GM12891 (cell line): ENCODE measurements at regions not wholly inside any gene's neighbourhood (a gene's known extent, or its start where the extent isn't known, plus 50 kb on each side); places are given as distances from the start of the nearest gene placed in this dataset.

Source experiments
- POLR2A ChIP-seq: IDR thresholded peaks from 2 replicates; pipeline ENCODE4 v1.6.1; 2011; ENCODE audit warnings: low read depth, low read length, control low read depth
- POLR2AphosphoS5 ChIP-seq: IDR thresholded peaks from 2 replicates; pipeline ENCODE4 v1.6.1; 2011; ENCODE audit warnings: low read depth, low read length, control low read depth
- POU2F2 ChIP-seq: IDR thresholded peaks from 2 replicates; pipeline ENCODE4 v1.6.1; 2011; ENCODE audit warnings: low read depth, mild to moderate bottlenecking, control low read depth, low read length, moderate library complexity
- SPI1 ChIP-seq: IDR thresholded peaks from 2 replicates; pipeline ENCODE4 v1.6.1; 2011; ENCODE audit warnings: low read depth, low read length, control low read depth
- TAF1 ChIP-seq: IDR thresholded peaks from 2 replicates; pipeline ENCODE4 v1.6.1; 2011; ENCODE audit warnings: low read depth, low read length, control low read depth

DNA sequence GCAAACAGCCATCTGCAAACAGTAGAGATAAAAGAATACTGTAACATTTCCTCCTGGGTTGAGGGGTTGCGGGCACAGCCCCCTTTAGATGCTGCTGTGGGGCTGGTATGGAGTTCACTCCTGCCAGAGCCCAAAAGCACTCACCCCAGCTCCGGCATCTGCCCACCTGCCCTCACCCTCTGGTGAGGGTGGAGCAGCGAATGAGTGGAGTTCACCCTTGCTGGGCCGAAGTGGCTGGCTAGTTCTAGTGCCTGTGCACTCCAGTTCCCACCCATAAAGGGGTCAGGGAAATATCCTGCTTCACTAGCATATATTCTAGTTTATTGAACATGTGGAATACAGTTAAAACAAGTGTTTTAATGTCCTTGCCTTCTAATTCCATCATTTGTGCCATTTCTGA, 209.7 kb upstream of the SGO1 start:
- TF ChIP-seq POLR2AphosphoS5 (no peak), SPI1 (no peak), TAF1 (no peak), POLR2A (no peak), POU2F2 (no peak)
